T-cell (primary cell): ENCODE measurements at regions not wholly inside any gene's neighbourhood (a gene's known extent, or its start where the extent isn't known, plus 50 kb on each side); places are given as distances from the start of the nearest gene placed in this dataset.

Experiments used
- ATAC-seq, 4 experiments: fragments of 200-7000 bp in 3 of 4; fragments of 150-1000 bp in 1 of 4; cut with Tn5 transposase; replicated peaks in 1 of 4; 1 replicate in 3 of 4; 2 replicates in 1 of 4; pipeline ENCODE4 v1.10.0; 2021; ENCODE audit warnings: moderate library complexity in 3 of 4, mild to moderate bottlenecking in 2 of 4, moderate number of reproducible peaks in 1 of 4
- CTCF ChIA-PET, 2 donors: fragments of 300-600 bp; sonication (Branson Sonifier 250); formaldehyde crosslinking; loops; one replicate each; lab custom pipeline; 2022; ENCODE audit warnings: antibody characterized with exemption in 2 of 2; lab: Charles Lee
- POLR2A ChIA-PET, 2 donors: fragments of 300-600 bp; sonication (Branson Sonifier 250); formaldehyde crosslinking; loops; one replicate each; lab custom pipeline; 2022; ENCODE audit warnings: antibody characterized with exemption in 2 of 2; lab: Charles Lee
- DNase-seq, 35 experiments: peaks; one replicate each; pipeline versions ENCODE4 v3.0.0 to v3.0.0-alpha.2; 2013 to 2023
- H3K27ac ChIP-seq: one replicate; pipeline ENCODE4 v1.5.1; 2013; ENCODE audit warnings: low read length
- H3K27me3 ChIP-seq, 2 experiments: replicated peaks in 1 of 2; 1 replicate in 1 of 2; 2 replicates in 1 of 2; pipeline versions ENCODE4 v1.6.1 to v1.7.0; 2013; ENCODE audit warnings: low read length in 1 of 2, mixed read lengths in 1 of 2; ENCODE audit not compliant: control insufficient read depth in 2 of 2, insufficient read depth in 2 of 2; ENCODE audit errors: extremely low read depth in 1 of 2
- H3K36me3 ChIP-seq, 2 donors: 1 replicate in 1 of 2; 2 replicates in 1 of 2; pipeline versions ENCODE4 v1.6.1 to v1.7.0; 2013; ENCODE audit warnings: low read length in 1 of 2; ENCODE audit not compliant: control insufficient read depth in 2 of 2, insufficient read depth in 1 of 2; ENCODE audit errors: extremely low read depth in 1 of 2
- H3K4me1 ChIP-seq, 2 experiments: 1 replicate in 1 of 2; 2 replicates in 1 of 2; pipeline versions ENCODE4 v1.6.1 to v1.7.0; 2013; ENCODE audit warnings: low read length in 2 of 2, mixed read lengths in 1 of 2; ENCODE audit not compliant: insufficient read depth in 2 of 2, control insufficient read depth in 1 of 2; ENCODE audit errors: extremely low read depth in 1 of 2
- H3K4me3 ChIP-seq, 2 donors: 1 replicate in 1 of 2; 2 replicates in 1 of 2; pipeline versions ENCODE4 v1.5.1 to v1.7.0; 2013; ENCODE audit warnings: mild to moderate bottlenecking in 2 of 2, low read length in 1 of 2, moderate library complexity in 1 of 2; ENCODE audit not compliant: control insufficient read depth in 1 of 2; ENCODE audit errors: extremely low read depth in 1 of 2
- H3K9me3 ChIP-seq: 2 replicates; pipeline ENCODE4 v1.7.0; 2013
- H3K27ac Mint-ChIP-seq, 2 donors: one replicate each; pipeline ENCODE4 v1.8.0; 2020 to 2021; ENCODE audit warnings: mild to moderate bottlenecking in 2 of 2, mixed read lengths in 2 of 2
- H3K27me3 Mint-ChIP-seq, 2 donors: one replicate each; pipeline ENCODE4 v1.8.0; 2021 to 2022; ENCODE audit warnings: mixed read lengths in 2 of 2
- H3K36me3 Mint-ChIP-seq: one replicate; pipeline ENCODE4 v1.8.0; 2021; ENCODE audit warnings: mixed read lengths
- H3K4me1 Mint-ChIP-seq, 3 donors: one replicate each; pipeline ENCODE4 v1.8.0; 2020 to 2022; ENCODE audit warnings: mixed read lengths in 3 of 3, mild to moderate bottlenecking in 1 of 3
- H3K4me3 Mint-ChIP-seq, 3 donors: one replicate each; pipeline ENCODE4 v1.8.0; 2020 to 2022; ENCODE audit warnings: mild to moderate bottlenecking in 3 of 3, mixed read lengths in 3 of 3, moderate library complexity in 3 of 3
- H3K9me3 Mint-ChIP-seq, 3 donors: one replicate each; pipeline ENCODE4 v1.8.0; 2020 to 2022; ENCODE audit warnings: mixed read lengths in 3 of 3
- WGBS: methylation state at CpG from one replicate; pipeline ENCODE4 v1.1.5; 2013; ENCODE audit warnings: missing lambda C conversion rate; ENCODE audit not compliant: insufficient coverage; 5-methylcytosine and 5-hydroxymethylcytosine counted together

GRCh38 chr1:58988752-58989151 lies 204.9 kb upstream of the JUN start:
- Histone ChIP-seq H3K9me3 (no peaks in the 10 kb centered on the region), H3K36me3 (no peaks in the 10 kb centered on the region), H3K4me1 (peaks cover 0 to 12% of the 10 kb centered on the region in 2 experiments), H3K27me3 (no peaks in the 10 kb centered on the region), H3K27ac (no peak overlapping the region), H3K4me3 (no peak overlapping the region)
- no peaks in the 10 kb centered on the region for H3K9me3 Mint-ChIP-seq
- ATAC-seq (no peak), DNase-seq (no peak)
- ChIA-PET POLR2A (no interaction called here), CTCF (no interaction called here)
- H3K4me1 Mint-ChIP-seq = peaks cover 13 to 18% (median 14%) of the 10 kb centered on the region in 3 donors
- no peaks in the 10 kb centered on the region for H3K36me3 Mint-ChIP-seq
- no peak overlapping the region for H3K4me3 Mint-ChIP-seq
- H3K27ac Mint-ChIP-seq = no peak overlapping the region
- H3K27me3 Mint-ChIP-seq = no peaks in the 10 kb centered on the region

- ChIA-PET POLR2A (interaction anchor here in 1 of 2 donors (0.6 kb wide), 1 partner anchor 430 kb away, joined by 6 read pairs; no protein-coding TSS in a partner anchor), CTCF (interaction anchor here in 1 of 2 donors (0.8 kb wide), 1 partner anchor 42 kb away, joined by 3 read pairs; no protein-coding TSS in a partner anchor)
- Mint-ChIP-seq H3K4me3 (no peak overlapping the region), H3K27me3 (no peaks in the 10 kb centered on the region), H3K36me3 (no peaks in the 10 kb centered on the region), H3K9me3 (no peaks in the 10 kb centered on the region), H3K4me1 (peaks cover 13 to 18% (median 14%) of the 10 kb centered on the region in 3 donors), H3K27ac (no peak overlapping the region)
- WGBS = no CpG with 5 or more reads among the region's 2 CpGs
- Histone ChIP-seq H3K4me1 (peaks cover 0 to 12% of the 10 kb centered on the region in 2 experiments), H3K9me3 (no peaks in the 10 kb centered on the region), H3K36me3 (no peaks in the 10 kb centered on the region), H3K4me3 (no peak overlapping the region), H3K27ac (no peak overlapping the region), H3K27me3 (no peaks in the 10 kb centered on the region)
- DNase-seq (no peak), ATAC-seq (no peak)
Observed at GRCh38 chr1:58989845-58990244, 206.0 kb upstream of the JUN start.

- POLR2A ChIA-PET = no interaction called here
- 91% methylated on average over 1 of the region's 1 CpG for WGBS
Observed at GRCh38 chr1:58991305-58991704, 207.5 kb upstream of the JUN start.

GRCh38 chr1:58992643-58993042 lies 208.8 kb upstream of the JUN start:
- Histone ChIP-seq H3K36me3 (no peaks in the 10 kb centered on the region), H3K9me3 (no peaks in the 10 kb centered on the region), H3K27me3 (no peaks in the 10 kb centered on the region), H3K4me1 (peaks cover 0 to 5% of the 10 kb centered on the region in 2 experiments), H3K27ac (no peak overlapping the region), H3K4me3 (no peak overlapping the region)
- Mint-ChIP-seq H3K9me3 (no peaks in the 10 kb centered on the region), H3K27ac (no peak overlapping the region), H3K36me3 (no peaks in the 10 kb centered on the region), H3K4me1 (peaks cover 6 to 10% (median 7%) of the 10 kb centered on the region in 3 donors), H3K4me3 (no peak overlapping the region), H3K27me3 (no peaks in the 10 kb centered on the region)
- WGBS = no CpG with 5 or more reads among the region's 2 CpGs
- ChIA-PET CTCF (no interaction called here), POLR2A (no interaction called here)
- no peak for ATAC-seq
- no peak for DNase-seq

More at GRCh38 chr1:58991305-58991704, 207.5 kb upstream of the JUN start:
- Mint-ChIP-seq H3K4me1 (peaks cover 13 to 18% (median 14%) of the 10 kb centered on the region in 3 donors), H3K36me3 (no peaks in the 10 kb centered on the region), H3K27me3 (no peaks in the 10 kb centered on the region), H3K27ac (no peak overlapping the region), H3K9me3 (no peaks in the 10 kb centered on the region), H3K4me3 (no peak overlapping the region)
- Histone ChIP-seq H3K9me3 (no peaks in the 10 kb centered on the region), H3K4me1 (peaks cover 0 to 12% of the 10 kb centered on the region in 2 experiments), H3K27ac (no peak overlapping the region), H3K4me3 (no peak overlapping the region), H3K36me3 (no peaks in the 10 kb centered on the region), H3K27me3 (no peaks in the 10 kb centered on the region)
- no peak for DNase-seq
- no peak for ATAC-seq
- CTCF ChIA-PET = no interaction called here

GRCh38 chr1:58993403-58993802 lies 209.6 kb upstream of the JUN start:
- Histone ChIP-seq H3K4me3 (no peak overlapping the region), H3K27ac (no peak overlapping the region), H3K36me3 (no peaks in the 10 kb centered on the region), H3K27me3 (no peaks in the 10 kb centered on the region), H3K9me3 (no peaks in the 10 kb centered on the region), H3K4me1 (no peaks in the 10 kb centered on the region)
- WGBS = 86% methylated on average over 1 of the region's 3 CpGs
- peaks cover 0 to 3% (median 3%) of the 10 kb centered on the region in 3 donors for H3K4me1 Mint-ChIP-seq
- ChIA-PET POLR2A (no interaction called here), CTCF (no interaction called here)
- no peak for DNase-seq
- no peak for ATAC-seq
- no peaks in the 10 kb centered on the region for H3K36me3 Mint-ChIP-seq
- no peaks in the 10 kb centered on the region for H3K27me3 Mint-ChIP-seq
- H3K4me3 Mint-ChIP-seq = no peak overlapping the region
- H3K27ac Mint-ChIP-seq = no peak overlapping the region
- no peaks in the 10 kb centered on the region for H3K9me3 Mint-ChIP-seq

- Mint-ChIP-seq H3K4me1 (peaks cover 0 to 3% (median 3%) of the 10 kb centered on the region in 3 donors), H3K27ac (no peak overlapping the region), H3K36me3 (no peaks in the 10 kb centered on the region), H3K9me3 (no peaks in the 10 kb centered on the region), H3K4me3 (no peak overlapping the region), H3K27me3 (no peaks in the 10 kb centered on the region)
- WGBS = 79% methylated on average over 2 of the region's 2 CpGs
- Histone ChIP-seq H3K27ac (no peak overlapping the region), H3K4me3 (no peak overlapping the region), H3K27me3 (no peaks in the 10 kb centered on the region), H3K9me3 (no peaks in the 10 kb centered on the region), H3K4me1 (no peaks in the 10 kb centered on the region), H3K36me3 (no peaks in the 10 kb centered on the region)
- ATAC-seq (no peak), DNase-seq (no peak)
- POLR2A ChIA-PET = no interaction called here
- CTCF ChIA-PET = no interaction called here
Observed at GRCh38 chr1:58994664-58995063, 210.8 kb upstream of the JUN start.
